NCI-H345 treated with DMSO at 0.1 percent for 48 hours (cell line): ENCODE measurements at regions not wholly inside any gene's neighbourhood (a gene's known extent, or its start where the extent isn't known, plus 50 kb on each side); places are given as distances from the start of the nearest gene placed in this dataset.

ENCODE experiments used
- DNase-seq: peaks from one replicate; lab custom pipeline; 2025; ENCODE audit not compliant: unreplicated experiment; lab: John Stamatoyannopoulos, UW

DNA sequence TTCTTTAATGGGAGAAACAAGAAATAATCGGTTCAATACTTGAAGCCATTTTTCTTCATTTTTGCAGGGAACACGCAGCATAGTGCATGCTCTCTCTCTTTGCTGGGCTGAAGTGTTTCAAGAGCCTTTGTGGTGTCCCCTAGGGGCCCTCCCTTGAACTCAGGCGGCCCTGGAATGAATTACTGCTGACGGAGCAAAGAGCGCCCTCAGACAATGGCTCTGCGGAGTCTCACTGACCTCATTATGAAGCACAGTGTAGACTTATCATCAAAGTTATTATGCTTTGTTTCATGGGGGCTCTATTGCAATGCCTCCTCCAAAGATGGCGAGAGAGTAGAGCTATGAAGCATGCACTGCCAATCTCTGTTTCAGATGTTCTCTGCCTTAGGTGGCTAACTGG is 64.8 kb upstream of the ADCY2 start:
- no peak for DNase-seq
